GM12892 (cell line): ENCODE measurements at regions not wholly inside any gene's neighbourhood (a gene's known extent, or its start where the extent isn't known, plus 50 kb on each side); places are given as distances from the start of the nearest gene placed in this dataset.

ENCODE experiments used
- POLR2A ChIP-seq: IDR thresholded peaks from 2 replicates; pipeline ENCODE4 v1.6.1; 2011; ENCODE audit warnings: low read depth, low read length, control low read depth
- TAF1 ChIP-seq: IDR thresholded peaks from 2 replicates; pipeline ENCODE4 v1.6.1; 2011; ENCODE audit warnings: low read depth, mild to moderate bottlenecking, control low read depth, low read length, borderline replicate concordance

DNA sequence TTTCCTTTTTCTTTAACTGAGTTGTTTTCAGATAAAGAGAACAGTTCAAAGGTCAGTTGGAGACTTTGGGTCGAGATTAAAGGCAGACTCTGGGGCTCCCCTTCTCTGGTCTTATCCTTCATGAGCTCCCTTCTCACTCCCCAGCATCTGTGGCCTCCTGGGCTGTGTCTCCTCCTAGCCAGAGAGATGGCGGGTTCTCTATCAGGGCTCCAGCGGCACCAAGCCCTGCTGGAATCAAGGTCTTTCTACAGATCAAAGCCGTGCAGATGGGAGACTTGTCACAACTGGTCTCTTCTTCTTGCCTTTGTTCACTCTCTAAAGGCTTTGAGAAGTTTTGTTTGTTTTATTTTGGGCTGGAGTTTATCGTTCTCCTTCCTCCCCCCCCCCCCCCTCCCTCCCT is 373.7 kb upstream of the C1orf174 start:
- TF ChIP-seq POLR2A = no peak
- TF ChIP-seq TAF1 = no peak
